HG03135 (cell line): ENCODE measurements at regions not wholly inside any gene's neighbourhood (a gene's known extent, or its start where the extent isn't known, plus 50 kb on each side); places are given as distances from the start of the nearest gene placed in this dataset.

Experiments used
- ATAC-seq: cut with Tn5 transposase; IDR thresholded peaks from one replicate; pipeline ENCODE4 v1.9.1; 2021; ENCODE audit warnings: mild to moderate bottlenecking, moderate library complexity; ENCODE audit not compliant: unreplicated experiment

DNA sequence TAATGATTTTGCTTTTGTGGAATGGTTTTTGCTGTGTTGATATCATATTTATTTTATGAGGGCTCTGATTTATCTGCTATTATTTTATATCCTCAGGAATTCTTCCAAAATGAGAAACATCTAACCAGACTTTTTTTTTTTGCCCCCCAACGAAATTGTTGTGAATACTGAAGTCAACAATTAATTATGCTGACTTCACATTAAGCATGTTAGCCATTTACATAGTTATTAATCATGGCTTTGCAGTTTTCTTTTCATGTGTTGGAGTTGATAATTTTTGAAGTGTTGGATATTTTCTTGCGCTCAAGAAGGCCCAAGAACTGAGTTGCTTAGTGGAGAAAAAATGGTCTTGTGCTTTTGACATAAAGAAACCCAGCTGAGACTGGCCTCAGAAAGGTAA lies 246.6 kb upstream of the CRY1 start:
- no peak for ATAC-seq

DNA sequence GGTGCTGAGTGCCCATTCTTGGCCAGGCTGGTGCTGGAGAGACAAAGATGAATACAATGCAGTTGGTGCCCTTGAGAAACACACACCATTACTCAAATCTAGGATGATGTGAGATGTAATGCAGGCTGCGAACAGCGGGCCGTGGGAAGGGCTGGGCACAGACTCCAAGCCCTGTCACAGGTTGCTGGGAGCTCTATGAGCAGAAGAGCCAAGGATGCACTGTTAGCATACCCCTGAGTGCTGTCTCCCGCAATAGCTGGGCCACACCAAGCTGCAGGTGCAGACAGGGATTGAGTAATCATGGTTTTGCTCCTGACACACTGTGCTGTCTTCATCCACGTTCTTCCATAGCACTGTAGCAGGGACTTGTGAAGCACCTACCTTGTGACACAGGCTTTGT lies 247.5 kb upstream of the CRY1 start:
- ATAC-seq: no peak

DNA sequence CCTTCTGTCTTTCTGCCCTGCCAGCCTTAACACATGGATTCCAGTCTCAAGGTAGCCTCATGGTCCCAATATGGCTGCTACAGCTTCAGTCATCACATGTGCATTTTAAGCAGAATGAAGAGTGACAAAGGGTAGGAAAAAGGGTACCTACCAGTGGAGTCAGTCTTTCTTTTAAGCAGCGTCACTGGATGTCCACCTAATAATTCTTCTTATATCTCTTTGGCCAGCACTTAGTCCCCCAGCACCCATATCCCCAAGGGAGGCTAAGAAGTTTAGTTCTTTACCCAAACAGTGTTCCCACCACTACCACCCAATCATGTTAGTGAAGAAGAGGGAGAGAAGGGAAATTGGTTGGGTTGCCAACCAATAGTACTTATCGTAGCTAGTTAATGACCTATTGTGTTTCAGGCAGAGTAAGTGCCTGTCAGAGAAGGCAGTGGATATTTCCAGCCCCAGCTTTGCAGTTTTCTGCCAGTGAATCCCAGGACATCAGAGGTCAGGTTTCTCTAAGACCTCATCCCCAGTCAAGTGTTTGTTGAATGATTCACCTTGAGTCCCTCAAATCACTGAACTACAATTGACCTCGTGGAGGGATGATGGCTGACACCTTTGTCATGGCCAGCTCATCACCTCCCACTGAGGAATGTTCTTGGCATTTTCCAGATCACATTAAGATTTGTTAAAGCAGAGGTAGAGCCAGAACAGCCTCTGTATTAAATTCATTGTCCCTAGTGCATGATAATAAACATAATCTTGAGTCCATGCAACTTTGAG lies 250.9 kb upstream of the CRY1 start:
- no peak for ATAC-seq

- ATAC-seq: no peak
Observed at GRCh38 chr12:107347261-107347660, 253.9 kb upstream of the CRY1 start.

DNA sequence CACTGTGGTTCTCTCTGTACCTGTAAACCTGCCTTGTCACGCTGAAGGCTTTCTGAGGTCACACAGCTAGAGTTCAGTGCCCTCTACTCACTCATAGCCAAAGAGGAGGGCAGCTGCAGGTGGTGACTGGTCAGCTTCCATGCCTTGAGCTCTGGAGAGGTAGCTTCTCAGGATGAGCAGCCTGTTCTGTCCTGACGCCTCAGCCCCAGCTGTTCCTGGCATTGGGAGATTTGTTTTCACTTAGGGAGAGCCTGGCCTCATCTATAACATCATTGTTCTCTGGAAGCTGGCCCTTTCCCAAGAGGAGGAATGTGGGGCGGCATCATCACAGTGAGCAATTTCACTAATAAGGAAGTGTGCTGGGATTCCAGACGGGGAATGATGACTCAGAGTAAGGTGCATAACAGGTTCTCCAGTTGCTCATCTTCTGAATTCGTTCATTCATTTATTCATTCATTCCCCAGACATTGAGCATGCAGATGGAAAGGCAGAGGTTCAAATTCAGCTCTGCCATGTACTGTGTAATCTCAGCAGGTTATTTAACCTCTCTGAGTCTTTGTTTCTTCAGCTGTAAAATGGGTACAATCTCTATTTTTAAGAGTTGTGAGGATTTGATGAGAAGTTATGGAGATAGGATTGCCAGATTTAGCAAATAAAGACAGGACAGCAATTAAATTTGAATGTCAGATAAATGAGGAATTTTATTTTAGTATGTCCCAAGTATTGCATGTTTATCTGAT lies 255.8 kb upstream of the CRY1 start:
- no peak for ATAC-seq

GRCh38 chr12:107349839-107350238 lies 256.5 kb upstream of the CRY1 start:
- ATAC-seq: no peak

- no peak for ATAC-seq
Observed at GRCh38 chr12:107351109-107351508, 257.8 kb upstream of the CRY1 start.

DNA sequence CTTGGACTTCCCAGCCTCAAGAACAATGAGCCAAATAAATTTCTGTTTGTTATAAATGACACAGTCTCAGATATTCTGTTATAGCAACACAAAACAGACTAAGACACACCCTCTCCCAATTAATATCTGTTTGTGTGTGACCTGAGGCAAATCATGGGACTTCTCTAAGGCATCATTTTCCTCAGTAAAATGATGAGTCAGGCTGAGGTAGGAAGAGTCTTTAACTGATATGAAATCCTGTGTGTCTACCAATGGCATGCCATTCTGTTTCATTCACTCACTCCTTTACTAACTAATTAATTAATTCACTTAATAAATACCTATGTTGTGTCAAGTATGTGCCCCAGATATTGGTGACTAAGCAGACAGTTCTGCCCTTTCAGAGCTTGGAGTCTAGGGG lies 258.4 kb upstream of the CRY1 start:
- ATAC-seq: no peak

DNA sequence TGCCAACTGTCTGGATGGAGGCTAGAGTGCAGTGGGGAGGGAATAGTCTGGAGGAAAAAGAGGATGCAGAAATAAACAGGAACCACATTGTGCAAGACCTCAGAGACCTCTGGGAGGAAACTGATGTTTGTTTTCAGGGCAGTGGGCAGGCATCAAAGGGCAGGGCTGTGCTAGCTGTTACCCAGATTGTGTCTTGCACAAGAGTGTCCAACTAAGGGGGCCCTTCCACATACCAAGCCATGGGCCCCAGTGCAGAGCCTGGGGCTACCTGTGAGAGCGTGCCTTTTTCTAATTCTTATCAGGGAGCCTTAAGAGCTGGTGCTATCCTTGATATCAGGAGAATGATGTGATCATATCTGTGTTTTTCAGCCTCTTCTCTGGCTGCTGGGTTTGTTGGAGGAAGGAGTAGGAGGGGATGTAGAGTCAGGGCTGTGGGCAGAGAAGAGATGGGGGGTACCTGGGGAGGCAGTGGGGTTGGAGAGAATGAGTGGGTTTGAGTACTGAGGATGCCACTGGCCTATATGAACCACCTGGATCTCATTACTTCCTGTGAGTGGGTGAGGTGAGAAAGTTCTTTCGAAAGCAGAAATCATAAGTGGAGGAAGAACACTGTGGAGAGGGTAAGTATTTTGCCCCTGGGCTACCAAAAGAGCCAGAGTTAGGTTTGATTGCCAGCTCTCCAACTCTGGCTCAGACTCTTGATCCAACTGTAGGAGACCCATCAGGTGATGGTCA lies 259.2 kb upstream of the CRY1 start:
- no peak for ATAC-seq

GRCh38 chr12:107353312-107353711 lies 260.0 kb upstream of the CRY1 start:
- ATAC-seq: no peak

DNA sequence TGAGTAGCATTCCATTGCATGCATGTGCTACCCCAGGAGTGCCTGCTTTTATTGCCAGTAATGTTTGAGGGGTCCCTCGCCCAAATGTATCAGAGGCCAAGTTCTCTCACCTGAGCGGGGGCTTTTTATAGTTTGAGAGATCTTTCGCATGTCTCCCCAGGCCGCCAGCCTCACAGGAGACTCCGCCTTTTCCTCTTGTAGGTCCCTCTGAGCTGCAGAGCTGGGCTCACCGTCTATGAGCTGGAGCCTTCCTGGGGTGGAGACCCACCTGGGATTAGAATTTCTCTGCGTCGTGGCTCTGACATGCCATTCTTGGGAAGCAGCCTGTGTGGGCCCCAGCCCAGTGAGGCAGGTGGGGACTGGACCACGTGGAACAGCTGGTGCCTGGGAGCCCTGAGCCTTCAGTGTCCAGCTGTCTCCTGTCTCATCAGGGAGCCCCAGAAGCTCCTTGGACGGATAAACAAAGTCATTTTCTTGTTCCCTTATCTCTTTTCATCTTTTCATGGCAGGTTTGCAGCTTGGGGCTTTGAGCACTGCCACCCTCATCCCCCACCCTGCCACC lies 261.7 kb upstream of the CRY1 start:
- ATAC-seq: no peak

GRCh38 chr12:107355612-107356011 lies 262.3 kb upstream of the CRY1 start:
- ATAC-seq: no peak

- ATAC-seq: no peak
Observed at GRCh38 chr12:107356266-107356936, 263.1 kb upstream of the CRY1 start.

- no peak for ATAC-seq
Observed at GRCh38 chr12:107356937-107357295, 263.6 kb upstream of the CRY1 start.

GRCh38 chr12:107359382-107359781 lies 266.0 kb upstream of the CRY1 start:
- ATAC-seq: no peak

GRCh38 chr12:107360033-107360432 lies 266.7 kb upstream of the CRY1 start:
- ATAC-seq: no peak

DNA sequence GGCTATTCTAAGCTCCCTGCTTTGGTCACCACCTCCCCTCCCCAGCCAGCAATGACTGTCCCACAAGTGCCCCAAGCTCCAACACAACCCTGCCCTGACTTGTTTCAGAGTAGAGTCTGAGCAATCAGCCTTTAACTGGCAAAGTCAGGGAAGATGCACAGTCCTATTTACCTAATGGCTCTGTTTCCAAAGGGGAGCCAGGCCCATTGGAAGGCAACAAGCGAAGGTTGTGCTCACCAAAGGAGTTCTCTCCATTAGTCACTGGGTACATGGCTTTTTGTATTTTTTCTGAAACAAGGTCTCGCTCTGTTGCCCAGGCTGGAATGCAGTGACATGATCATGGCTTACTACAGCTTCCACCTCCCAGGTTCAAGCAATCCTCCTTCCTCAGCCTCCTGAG lies 267.1 kb upstream of the CRY1 start:
- no peak for ATAC-seq

DNA sequence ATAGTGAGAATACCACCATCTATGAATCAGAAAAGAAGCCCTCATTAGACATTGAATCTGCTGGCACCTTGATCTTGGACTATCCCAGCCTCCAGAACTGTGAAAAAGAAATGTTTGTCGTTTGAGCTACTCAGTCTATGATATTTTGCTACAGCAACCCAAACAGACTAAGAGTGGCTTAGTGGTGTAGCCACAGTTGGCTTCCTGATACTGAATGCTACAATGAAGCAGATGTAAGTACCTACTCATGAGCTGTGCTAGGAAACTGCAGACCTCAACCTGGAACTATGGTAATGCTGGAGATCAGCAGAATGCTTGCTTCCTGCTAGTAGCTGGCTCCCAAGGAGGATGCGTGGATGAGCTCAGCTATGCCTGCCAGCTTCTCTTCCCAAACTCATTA lies 268.6 kb upstream of the CRY1 start:
- no peak for ATAC-seq

DNA sequence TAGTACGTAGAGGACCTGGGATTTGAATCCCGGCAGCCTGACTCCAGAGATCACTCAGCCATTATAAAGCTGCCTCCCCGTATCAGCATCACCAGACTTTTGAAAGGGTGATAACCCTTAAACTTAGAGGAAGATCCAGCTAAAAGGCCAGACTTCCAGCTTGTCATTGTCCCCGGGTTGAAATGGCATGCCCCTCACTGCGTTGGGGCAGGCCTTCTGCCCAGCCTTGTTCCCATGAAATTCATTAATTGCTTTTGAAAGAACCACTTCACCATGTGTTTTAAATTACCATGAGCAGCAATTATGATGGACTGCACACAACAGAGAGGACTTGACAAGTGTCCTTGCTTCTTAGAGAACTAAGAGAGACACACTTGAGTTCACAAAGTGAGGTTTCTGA lies 269.6 kb upstream of the CRY1 start:
- no peak for ATAC-seq

GRCh38 chr12:107364875-107365518 lies 271.6 kb upstream of the CRY1 start:
- no peak for ATAC-seq

DNA sequence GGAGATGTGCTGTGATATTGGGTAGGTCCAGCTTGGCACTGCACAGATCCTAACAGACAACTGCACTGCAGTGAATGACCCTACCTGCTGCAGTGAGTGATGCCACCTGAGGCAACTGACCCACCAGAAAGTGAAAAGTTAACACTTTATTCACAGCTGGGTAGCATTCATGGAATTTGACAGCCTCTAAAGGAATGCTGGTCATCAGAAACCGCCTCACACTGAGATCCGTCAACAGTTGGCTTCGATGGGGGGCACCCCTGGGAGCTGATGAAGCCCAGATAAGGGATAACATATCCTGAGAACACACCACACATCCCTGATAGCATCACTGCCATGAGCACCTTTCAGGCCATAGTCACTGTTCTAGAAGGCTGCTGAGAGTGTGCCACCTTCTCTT lies 272.4 kb upstream of the CRY1 start:
- no peak for ATAC-seq
